ENCODE measurements at regions not wholly inside any gene's neighbourhood (a gene's known extent, or its start where the extent isn't known, plus 50 kb on each side); places are given as distances from the start of the nearest gene placed in this dataset.

GRCh38 chr12:43281563-43281962 is 270.4 kb downstream of the ADAMTS20 start:
- H3K9me3 ChIP-seq = no peaks in the 10 kb centered on the region
- H3K4me3 ChIP-seq = no peak overlapping the region
- H3K4me1 ChIP-seq = no peaks in the 10 kb centered on the region
- in situ Hi-C loops (cut with MboI; ENCODE audit: low sequenced_read_pairs in 4 of 4) = loop anchor here in 2 of 4 donors (25.0 kb wide), 1 partner anchor 794 kb away; no protein-coding TSS in a partner anchor
- ATAC-seq (no peak), DNase-seq (no peak)
- H3K36me3 ChIP-seq = no peaks in the 10 kb centered on the region
- H3K27me3 ChIP-seq = no peaks in the 10 kb centered on the region
- intact Hi-C loops (cut with DNase I; ENCODE audit: low total_unique reads) = loop anchor here (5.0 kb wide), 1 partner anchor 689 kb away; no protein-coding TSS in a partner anchor
- H3K27ac ChIP-seq = no peak overlapping the region
- TF ChIP-seq POLR2A (IDR thresholded peaks at IDR 0.05) = no peak
- TF ChIP-seq, protein P1, sequence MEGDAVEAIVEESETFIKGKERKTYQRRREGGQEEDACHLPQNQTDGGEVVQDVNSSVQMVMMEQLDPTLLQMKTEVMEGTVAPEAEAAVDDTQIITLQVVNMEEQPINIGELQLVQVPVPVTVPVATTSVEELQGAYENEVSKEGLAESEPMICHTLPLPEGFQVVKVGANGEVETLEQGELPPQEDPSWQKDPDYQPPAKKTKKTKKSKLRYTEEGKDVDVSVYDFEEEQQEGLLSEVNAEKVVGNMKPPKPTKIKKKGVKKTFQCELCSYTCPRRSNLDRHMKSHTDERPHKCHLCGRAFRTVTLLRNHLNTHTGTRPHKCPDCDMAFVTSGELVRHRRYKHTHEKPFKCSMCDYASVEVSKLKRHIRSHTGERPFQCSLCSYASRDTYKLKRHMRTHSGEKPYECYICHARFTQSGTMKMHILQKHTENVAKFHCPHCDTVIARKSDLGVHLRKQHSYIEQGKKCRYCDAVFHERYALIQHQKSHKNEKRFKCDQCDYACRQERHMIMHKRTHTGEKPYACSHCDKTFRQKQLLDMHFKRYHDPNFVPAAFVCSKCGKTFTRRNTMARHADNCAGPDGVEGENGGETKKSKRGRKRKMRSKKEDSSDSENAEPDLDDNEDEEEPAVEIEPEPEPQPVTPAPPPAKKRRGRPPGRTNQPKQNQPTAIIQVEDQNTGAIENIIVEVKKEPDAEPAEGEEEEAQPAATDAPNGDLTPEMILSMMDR (IDR thresholded peaks at IDR 0.05 in 4 of 5, conservative IDR thresholded peaks at IDR 0.05 in 1 of 5) = no peak

GRCh38 chr12:43278541-43278832 is 273.5 kb downstream of the ADAMTS20 start:
- intact Hi-C loops (cut with DNase I; ENCODE audit: low total_unique reads) (no loop called here), in situ Hi-C loops (cut with MboI; ENCODE audit: low sequenced_read_pairs in 4 of 4) (loop anchor here in 2 of 4 donors (25.0 kb wide), 1 partner anchor 791 kb away; no protein-coding TSS in a partner anchor)
- ATAC-seq (no peak), DNase-seq (no peak)
- TF ChIP-seq, protein P1 (IDR thresholded peaks at IDR 0.05 in 4 of 5, conservative IDR thresholded peaks at IDR 0.05 in 1 of 5) = no peak
- TF ChIP-seq POLR2A (IDR thresholded peaks at IDR 0.05) = no peak
- Histone ChIP-seq H3K27me3 (no peaks in the 10 kb centered on the region), H3K4me3 (no peak overlapping the region), H3K36me3 (no peaks in the 10 kb centered on the region), H3K27ac (no peak overlapping the region), H3K9me3 (no peaks in the 10 kb centered on the region), H3K4me1 (no peaks in the 10 kb centered on the region)

DNA sequence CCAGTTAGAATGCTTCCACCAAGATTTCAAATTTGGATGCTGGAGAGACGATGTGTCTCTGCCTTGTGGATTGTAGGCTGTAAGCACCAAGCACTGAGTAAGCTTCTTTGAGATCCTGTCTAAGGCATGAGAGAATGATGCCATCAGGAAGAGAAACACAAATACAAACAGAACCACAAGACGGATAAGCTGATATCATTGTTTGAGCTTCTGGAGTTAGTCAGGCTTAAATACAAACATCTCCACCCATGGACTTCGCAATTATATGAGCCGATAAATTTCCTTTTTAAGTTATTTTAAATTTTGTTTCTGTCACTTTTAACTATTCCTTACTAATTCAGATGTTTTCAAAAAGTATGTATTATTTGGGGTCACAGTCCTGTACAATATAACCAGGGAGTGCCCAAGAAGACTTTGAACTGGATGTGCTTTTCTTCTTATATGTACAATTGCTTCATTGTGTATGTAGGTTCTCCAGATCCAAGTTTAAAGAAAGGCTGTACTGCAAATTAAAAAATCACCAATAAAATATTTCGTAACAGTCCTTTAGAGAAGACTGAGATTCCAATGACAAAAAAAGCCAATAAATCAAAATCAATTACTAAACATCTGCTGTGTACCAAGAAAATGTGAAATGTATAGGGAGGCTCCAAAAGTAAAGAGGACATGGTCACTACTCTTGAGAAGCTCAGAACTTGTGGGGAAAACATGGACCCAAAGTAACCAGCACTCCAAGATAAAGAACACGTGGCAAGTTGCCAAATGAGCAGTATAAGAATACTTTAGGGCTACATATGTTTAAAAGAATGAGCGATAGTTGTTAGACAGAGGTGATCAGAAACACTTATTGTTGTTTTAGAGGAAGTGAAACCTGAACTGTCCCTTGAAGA is 274.1 kb downstream of the ADAMTS20 start:
- TF ChIP-seq POLR2A (IDR thresholded peaks at IDR 0.05) = no peak
- TF ChIP-seq, protein P1 (IDR thresholded peaks at IDR 0.05 in 4 of 5, conservative IDR thresholded peaks at IDR 0.05 in 1 of 5) = no peak
- Histone ChIP-seq H3K9me3 (no peaks in the 10 kb centered on the region), H3K27me3 (no peaks in the 10 kb centered on the region), H3K4me1 (no peaks in the 10 kb centered on the region), H3K36me3 (no peaks in the 10 kb centered on the region), H3K4me3 (no peak overlapping the region), H3K27ac (no peak overlapping the region)
- no peak for ATAC-seq
- DNase-seq = no peak
- in situ Hi-C loops (cut with MboI; ENCODE audit: low sequenced_read_pairs in 4 of 4) (loop anchor here in 2 of 4 donors (25.0 kb wide), 1 partner anchor 791 kb away; no protein-coding TSS in a partner anchor), intact Hi-C loops (cut with DNase I; ENCODE audit: low total_unique reads) (no loop called here)

DNA sequence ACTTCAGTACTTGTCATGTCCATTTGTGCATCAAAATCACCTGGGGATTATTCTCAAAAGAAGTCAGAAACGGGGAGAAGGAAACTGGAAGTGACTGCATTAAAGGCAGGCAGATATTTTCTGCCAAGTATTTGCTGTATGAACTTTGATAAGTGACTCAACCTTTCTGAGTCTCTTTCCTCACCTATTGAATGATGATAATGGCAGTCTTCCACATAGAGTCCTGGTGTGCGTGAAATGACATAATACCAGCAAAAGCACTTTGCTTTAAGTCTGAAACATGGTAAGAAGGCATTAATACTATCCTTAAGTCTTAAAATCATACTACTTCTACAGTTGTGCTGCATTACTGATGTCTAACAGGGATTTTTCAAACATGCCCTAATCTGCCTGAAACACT is 278.5 kb downstream of the ADAMTS20 start:
- H3K27ac ChIP-seq = no peak overlapping the region
- H3K9me3 ChIP-seq = no peaks in the 10 kb centered on the region
- ATAC-seq (no peak), DNase-seq (no peak)
- intact Hi-C loops (cut with DNase I; ENCODE audit: low total_unique reads) = no loop called here
- H3K4me3 ChIP-seq = no peak overlapping the region
- H3K27me3 ChIP-seq = no peaks in the 10 kb centered on the region
- no peaks in the 10 kb centered on the region for H3K4me1 ChIP-seq
- in situ Hi-C loops (cut with MboI; ENCODE audit: low sequenced_read_pairs in 4 of 4) = no loop called here
- H3K36me3 ChIP-seq = no peaks in the 10 kb centered on the region
- no peak for TF ChIP-seq POLR2A (IDR thresholded peaks at IDR 0.05)
- TF ChIP-seq, protein P1 (IDR thresholded peaks at IDR 0.05 in 4 of 5, conservative IDR thresholded peaks at IDR 0.05 in 1 of 5) = no peak
